NK-92 treated with Interleukin-12 subunit alpha and Interleukin-12 subunit beta, amount 100 ng/mL, for 24 hours (cell line): ENCODE measurements at regions not wholly inside any gene's neighbourhood (a gene's known extent, or its start where the extent isn't known, plus 50 kb on each side); places are given as distances from the start of the nearest gene placed in this dataset.

ENCODE experiments used
- DNase-seq: peaks from one replicate; lab custom pipeline; 2025; lab: John Stamatoyannopoulos, UW

DNA sequence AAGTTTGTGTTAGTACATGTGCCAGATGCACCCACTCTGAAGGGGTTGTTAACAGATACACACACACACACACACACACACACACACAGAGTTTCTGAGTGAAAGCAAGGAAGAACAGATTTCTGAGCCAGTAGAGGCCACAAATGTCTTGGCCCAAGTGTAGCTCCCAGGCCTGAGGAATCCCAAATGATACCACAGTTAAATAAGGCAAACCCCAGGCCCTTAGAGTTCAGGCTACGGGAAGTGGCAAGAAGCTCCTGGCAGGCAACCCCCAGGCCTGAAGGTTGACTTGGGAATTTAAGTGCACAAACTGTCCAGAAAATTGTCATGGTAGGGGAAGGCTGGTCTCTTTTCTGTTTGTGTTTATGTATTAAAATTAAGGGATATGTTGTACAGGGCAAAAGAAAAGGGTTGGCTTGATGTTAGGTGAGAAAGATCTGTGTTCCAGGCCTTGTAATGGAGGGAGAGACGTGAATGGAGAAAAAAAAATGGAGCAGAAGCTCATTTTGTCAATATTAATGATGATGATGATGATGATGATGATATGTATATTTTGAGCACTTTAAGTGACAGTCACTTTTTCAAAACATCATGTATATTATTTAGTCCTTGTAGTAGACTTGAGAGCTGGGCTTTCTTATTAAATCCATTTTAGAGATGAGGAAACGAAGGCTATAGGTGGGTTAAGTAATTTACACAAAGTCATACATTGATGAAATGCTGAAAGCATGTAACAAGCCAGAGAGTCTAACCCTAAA is 317.0 kb upstream of the JAG1 start:
- DNase-seq = no peak

DNA sequence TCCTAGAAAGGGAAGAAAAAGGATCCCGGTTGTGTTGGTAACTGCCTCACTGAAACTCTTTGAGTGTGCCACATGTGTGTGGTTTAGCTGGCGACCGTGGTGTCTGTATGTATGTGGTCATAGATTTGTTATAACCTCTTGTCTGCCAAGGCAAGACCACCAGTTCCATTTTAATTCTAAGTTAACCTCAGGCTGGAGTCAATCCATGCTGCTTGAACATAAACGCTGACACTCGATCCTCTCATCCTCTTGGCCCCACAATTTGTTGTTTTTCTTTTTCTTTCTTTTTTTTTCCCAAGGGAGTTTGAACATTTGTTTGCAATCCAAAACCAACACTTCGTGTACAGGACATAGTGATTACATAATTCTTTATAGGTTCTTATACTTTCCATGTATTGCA is 318.9 kb upstream of the JAG1 start:
- DNase-seq = no peak

DNA sequence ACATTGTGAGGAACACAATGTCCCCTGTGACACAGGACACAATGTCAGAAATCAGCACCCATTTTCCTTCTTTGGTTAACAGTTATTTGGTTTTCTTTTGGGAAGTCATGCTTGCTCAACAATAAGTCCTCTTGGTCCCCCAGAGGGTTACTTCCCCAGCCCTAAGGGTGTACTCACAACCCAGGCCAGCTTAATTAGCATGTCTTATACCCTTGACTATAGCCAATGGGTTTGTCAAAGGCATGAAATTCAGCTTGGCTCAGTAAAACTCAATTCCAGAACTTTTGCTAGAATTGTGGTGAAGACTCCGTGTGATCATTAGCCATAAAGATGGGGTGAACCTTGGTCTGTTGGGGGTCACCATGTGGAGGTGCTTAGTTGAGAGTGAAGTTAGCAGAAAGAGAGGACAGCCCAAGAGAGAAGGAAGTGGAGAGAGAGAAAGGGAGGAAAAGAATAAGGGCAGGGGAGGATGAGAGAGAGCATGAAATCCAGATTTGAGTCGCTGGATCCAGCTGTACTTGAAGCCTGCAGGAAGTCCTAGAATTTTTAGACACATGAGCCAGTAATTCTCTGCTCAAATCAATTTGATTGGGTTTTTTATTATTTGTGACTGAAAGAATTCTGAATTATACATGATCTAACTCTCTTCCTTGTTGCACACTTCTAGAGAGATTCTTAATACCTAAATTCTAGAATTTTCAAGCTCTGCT is 321.3 kb upstream of the JAG1 start:
- no peak for DNase-seq

DNA sequence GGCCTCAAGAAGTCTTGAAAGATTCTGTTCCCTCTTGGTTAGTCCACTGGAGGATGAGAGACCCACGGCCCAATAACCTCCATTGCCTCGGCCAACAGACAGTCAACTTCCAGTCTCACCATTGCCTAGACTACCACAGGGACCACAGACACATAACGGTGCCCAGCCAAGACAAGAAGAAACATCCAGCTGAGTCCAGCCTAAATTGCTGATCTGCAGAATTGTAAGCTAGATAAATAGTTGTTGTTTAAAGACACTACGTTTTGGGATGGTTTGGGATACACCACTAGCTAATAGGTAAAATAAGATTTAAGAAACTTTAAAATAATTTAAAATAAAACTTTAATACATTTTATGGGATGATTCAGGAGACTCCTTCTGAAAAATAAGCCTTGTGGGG is 324.7 kb upstream of the JAG1 start:
- DNase-seq = no peak

DNA sequence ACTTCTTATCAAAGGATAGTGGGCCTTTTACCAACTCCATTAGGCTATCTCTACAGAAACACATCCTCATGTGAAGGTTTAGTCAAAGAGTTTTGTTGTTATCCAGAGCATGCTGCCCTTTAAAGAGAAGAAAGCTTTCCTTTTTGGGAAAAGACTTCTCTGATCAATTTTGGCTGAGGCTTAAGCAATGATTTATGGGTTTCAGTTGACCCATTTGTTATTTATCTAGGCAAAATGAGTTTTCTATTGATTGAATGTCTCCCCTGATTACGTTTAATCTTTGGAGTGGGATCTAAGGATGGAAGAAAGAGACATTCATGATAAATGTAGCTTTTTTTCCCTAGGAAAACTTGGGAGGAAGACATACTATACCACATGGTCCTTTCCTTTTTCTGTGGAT is 326.6 kb upstream of the JAG1 start:
- DNase-seq = no peak

DNA sequence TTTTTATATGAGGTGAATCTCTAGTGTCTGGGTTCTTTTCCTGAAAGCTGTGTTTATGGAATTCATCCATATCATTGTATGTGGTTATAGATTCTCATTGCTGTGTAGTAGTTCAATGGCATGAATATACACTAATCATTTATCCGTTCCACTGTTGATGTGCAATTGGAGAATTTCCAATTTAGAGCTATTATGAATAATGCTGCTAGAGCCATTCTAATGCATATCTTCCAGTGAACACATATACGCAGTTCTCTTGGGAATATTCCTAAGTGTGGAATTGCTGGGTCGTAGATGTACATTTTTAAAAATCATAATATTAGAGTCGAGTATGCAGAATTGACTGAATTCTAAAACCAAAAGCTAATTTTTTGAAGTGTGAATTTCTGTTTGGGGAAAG is 327.5 kb upstream of the JAG1 start:
- DNase-seq = no peak

DNA sequence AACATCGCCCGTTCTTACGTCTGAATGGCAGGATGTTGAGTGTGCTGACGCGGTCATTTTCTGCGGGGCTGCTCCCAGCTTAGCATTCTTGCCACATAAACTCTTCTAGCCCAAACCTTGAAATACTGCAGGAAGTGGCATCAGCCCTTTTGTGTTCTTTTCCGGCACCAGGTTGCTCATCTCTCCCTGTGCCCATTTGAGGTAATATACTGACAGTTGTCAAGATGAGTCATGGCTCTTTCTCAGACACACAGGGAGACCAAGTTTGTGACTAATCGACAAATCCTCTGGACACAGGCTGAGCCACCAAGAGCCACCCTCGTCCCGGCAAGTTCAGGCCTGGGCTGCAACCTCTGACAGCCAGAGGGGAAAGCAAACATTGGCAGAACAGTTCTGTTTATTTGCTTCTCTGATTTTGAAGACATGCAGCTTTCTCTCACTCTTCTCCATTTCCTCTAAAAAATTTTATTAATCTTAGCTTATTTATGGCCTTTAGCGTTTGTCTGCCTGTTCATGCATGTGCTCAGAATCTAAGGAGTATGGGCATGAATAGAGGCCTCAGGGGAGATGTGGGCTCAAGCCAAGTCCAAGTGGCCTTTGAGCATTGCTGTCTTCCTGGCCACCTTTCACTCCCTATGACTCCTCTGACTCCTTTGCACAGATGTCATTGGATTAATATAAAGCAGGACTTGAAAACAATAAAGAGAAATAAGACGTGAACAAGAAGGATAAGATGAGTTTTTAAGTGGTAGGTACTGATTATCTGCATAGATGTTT is 328.2 kb upstream of the JAG1 start:
- DNase-seq = no peak

DNA sequence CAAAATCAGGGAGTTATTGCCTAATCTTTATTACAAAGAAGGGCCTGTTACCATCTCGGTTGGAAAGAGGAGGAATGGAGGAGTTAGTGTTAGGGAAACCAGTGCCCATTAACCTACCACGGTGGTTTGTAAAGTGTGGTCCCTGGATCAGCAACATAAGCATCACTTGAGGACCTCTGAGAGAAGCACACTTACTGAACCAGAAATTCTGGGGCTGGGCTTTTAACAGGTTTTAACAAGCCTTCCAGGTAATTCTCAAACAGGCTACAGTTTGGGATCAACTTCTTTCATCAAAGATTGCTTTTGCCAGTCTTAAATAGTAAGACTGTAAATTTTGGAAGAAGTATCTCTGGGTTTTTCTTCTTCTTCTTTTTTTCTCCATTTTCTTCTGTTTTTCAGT is 329.5 kb upstream of the JAG1 start:
- no peak for DNase-seq

DNA sequence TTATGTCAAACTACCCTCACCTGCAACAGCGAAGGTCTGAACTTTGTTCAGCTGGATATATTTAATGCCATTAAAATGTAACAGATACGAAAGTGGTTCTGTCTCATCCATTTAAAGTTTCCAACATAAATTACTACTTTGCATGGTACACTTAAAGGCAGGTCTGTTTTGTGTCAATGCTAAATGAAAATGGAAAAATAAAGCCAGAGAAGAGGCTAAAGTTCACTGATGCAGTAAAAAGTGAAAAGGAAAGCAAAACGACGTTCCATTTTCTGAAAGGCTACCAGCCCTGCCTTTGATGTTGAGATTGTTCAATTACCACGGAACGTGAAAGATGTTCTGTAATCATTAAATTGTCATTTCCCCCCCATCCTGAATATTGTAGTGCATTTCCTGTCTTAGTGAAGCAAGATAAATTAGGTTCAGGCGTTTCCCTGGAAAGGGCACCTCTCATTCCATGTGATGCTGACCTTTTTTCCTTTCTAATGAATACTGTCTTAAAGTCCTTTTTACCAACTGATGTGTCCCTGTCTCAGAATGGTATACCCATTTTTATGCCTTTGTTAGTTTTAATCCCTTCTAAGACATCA is 334.7 kb upstream of the JAG1 start:
- DNase-seq = no peak

DNA sequence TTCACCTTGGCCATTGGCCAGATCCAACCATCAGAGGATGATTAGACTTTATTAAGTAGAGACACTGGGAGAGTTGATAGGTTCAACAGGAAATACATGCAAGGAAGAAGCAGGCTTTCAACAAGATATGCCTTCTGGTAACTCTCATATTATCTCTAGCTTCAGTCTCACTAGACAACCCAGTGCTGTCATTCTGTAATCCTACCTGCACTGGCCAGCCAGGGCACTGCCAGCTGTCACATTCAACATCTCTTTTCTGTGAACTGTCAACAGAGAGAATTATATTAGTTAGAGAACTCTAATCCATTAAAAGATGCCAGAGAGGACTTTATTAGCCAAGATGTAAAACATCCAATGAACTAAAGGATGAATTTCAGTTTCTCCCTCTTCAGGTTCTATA is 337.9 kb upstream of the JAG1 start:
- DNase-seq = no peak

DNA sequence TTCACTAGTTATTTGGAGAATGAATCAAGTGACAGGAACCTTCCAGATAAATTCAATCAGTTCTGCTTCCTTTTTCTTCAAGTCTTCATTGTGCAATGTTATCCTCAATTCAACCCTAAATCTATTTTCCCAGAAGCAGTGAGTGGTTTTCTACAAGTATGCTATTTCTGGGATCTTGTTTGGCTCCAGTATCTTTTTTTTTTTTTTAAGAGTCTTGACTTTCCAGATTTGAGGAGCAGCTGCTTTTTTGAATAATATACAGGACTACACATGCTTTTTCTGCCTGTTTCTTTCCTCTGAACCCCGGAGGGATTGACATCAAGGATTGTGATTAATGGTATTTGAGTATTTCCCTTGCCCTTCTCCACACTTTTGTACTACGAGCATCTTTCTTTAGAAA is 339.2 kb upstream of the JAG1 start:
- DNase-seq = no peak

DNA sequence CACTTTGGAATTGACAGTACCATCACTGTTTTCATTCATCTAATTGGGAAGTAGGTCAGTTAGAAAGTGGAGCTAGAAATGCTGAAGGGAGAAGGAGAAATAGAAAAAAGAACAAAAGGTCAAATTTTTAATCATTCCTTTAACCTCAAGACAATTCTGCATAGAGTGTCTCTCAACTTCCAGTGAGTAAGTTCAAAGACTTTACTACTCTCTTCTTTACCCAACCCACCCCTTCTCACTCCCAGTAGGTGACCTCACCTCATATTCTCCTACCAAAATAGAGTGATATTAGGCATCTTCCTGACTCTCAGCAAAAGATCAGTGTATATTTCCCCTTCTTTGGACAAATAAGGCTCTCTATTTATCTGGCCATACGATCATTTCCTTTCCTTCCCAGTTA is 340.0 kb upstream of the JAG1 start:
- DNase-seq = no peak

DNA sequence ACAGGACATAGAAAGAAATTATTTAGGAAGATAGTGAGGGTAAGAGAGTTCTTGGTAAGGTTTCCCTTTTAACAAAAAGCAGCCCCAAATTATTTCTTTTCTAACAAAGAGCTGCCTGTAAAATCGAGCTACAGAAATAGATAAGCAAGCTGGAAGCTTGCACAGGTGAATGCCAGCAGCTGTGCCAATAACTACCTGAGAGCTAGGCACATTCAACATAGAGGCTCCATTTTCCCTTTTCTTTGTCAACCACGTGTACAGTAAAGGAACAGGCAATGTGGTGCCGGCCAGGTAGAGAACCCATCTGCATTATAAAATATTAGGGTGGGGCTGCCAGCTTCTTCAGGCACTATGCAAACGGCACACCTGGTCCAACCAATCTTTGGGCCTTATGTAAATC is 341.6 kb upstream of the JAG1 start:
- DNase-seq = no peak

DNA sequence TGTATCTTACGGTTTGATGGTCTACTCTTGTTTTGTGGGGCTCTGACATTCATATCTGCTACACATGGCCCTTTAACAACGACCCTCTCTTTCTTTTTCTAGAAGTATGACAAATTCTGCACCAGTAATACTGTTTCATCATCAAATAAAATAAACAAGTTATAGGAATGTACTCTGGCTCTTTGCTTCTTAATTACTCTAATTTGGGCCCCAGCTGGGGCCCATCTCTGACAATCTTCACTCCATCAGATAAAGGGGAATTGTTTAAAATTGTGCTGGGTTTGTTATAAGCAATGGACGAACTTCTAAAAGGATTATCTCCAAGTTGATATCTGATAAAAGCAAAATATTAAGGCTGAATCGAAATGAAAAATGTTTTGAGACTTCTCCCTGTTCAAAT is 343.6 kb upstream of the JAG1 start:
- no peak for DNase-seq

DNA sequence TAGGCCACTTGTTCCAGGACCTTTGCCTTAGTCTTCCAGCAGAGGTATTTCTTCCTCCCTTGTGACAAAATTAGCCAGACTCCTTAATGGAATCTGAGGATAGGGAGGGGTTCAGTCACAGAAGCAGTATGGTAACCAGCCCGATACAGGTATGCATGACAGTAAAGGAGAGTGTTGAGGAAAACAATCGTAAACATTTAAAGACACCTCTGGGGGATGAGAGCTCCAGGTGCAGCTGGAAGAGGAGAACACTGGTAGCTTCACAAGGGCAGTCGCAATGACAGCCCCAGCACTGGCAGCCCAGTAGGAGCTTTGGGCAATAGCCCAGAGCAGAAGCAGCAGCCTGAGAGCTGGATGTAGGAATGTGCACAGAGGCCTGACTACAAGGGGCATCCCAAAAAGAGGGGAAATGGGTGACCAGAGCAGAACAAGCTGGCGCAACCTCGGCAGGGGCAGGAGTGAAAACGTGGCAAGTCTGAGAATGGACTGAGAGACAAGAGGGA is 344.9 kb upstream of the JAG1 start:
- no peak for DNase-seq

DNA sequence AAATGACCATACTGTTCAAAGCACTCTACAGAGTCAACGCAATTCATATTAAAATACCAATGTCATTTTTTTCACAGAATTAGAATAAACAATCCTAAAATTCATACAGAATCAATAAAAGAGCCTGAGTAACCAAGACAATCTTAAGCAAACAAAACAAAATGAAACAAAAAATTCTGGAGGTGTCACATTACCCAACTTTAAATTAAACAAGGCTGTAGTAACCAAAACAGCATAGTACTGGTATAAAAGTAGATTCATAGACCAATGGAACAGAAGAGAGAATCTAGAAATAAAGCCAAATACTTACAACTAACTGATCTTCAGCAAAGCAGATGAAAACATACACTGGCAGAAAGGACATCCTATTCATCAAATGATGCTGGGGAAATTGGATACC is 346.9 kb upstream of the JAG1 start:
- DNase-seq = no peak

DNA sequence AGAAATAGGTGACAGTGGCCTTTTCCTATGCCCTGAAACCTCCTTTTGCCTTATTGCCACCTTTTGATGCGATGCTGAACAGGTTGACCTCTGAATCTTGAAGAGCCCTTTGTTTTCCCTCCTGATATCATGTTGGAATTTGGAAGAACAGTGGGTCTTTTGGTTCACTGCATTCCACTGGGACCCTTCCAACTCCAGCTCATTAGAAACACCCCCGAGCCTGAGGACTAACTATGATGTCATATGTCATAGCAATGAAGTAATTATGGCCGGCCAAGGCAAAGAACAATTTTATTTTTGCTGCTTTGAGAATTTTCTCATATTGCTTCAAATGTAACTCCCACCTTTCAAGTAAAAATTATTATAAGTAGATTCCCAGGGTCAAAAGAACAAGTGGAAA is 353.4 kb upstream of the JAG1 start:
- no peak for DNase-seq

DNA sequence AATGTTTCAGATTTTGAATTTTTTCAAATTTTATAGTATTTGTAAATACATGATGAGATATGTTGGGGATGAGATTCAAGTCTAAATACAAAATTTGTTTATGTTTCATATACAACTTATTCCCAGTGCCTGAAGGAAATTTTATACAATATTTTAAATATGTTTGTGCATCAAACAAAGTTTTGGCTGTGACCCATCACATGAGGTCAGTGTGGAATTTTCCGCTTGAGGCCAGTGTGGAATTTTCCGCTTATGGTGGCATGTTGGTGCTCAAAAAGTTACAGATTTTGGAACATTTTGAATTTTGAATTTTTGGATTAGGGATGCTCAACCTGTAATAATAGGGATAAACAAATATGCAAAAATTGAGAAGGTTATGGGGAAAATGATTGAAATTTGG is 356.6 kb upstream of the JAG1 start:
- DNase-seq = no peak

DNA sequence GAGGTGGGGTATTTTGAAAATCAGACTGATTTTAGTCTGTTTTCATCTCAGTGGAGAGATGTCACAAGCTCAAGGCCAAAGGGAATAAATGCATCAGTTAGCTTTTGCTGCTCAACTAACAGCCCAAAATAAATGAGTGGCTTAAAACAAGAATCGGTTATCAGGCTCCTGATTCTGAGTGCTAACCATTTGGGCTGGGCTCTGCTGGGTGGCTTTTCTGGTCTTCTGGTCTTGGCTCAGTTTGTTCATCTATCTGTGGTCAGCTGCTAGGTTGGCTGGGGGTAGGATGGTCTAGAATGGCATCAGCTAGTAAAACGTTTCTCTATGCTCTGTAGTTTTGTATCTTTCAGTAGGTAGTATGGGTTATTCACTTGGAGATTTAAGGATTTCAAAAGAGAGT is 357.5 kb upstream of the JAG1 start:
- DNase-seq = no peak

DNA sequence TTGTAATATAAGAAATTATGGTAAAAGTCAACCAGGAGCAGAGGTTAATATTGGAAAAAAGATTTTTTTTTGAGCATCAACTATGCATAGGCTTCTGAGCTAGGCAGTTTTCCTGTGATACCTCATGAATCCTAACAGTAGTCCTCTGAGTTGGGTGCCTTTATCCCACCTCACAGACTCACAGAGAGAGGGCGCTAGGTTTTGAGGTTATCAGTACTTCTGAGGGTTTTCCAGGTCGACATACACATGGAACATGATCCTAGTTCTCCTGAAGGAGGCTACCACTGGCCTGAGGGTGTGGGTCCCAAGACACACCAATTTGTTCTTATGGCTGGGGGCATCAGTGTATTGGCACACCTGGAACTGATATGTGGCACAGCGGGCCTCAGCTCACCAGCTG is 358.8 kb upstream of the JAG1 start:
- no peak for DNase-seq

DNA sequence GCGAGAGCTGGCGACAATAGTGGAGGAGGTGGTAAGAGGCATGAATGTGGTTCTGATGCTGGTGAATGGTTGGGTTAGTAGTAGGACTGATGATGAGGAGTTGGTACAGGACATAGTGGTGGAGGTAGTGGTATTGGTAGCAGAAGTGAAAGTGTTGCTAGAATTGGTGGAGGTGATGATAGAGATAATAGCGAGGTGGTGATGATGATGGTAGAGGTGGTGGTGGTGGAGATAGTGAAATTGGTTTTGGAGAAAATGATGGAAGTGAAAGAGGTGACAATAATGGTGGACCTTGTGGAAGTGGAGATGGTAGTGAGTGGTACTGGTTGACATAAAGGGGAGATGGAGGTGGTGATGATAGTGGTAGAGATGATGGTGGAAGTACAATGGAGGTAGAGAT is 360.2 kb upstream of the JAG1 start:
- DNase-seq = no peak

DNA sequence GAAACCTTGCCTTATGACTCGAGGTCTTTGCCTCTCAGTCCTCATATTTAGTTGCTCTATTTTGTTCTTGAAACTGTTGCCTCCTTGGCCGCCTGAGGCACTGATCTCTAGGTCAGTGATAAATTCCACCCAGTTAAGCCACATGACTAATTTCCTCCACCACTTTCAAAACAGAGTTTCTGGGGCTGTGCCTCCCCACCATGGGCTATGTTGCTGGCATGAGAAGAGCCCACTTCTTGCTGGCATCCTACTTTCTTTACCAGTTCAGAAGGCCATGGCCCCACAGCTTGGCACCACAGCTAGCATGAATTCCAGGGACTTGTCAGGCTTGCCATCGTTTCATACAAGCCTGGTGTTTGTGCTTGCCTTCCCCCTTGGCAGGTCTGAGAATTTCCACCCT is 361.4 kb upstream of the JAG1 start:
- DNase-seq = no peak

DNA sequence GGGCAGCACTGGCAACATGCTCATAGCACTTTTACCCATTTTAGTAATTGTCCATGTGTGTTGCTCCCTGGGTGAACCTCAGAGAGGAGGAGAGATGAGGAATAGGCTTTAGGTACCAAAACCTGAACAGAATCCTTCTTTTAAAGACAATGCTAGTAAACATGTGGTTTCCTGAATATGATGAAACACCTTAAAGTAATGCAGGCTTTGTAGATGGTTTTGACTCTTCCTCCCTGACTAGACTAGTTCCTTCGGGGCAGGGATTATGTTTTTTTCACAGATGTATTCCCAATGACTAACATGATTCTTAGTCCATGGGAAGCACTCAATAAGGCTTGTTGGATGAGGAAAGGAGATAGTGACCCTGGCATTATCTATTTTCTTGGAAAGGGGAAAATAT is 367.6 kb upstream of the JAG1 start:
- no peak for DNase-seq
